GM19397 (cell line): ENCODE measurements at regions not wholly inside any gene's neighbourhood (a gene's known extent, or its start where the extent isn't known, plus 50 kb on each side); places are given as distances from the start of the nearest gene placed in this dataset.
A peak's percentile ranks its signal among the peaks of the same experiment; 100 is the strongest.
"Not testable (repeated sequence)": the region's sequence is repeated elsewhere in the genome, so short reads cannot be mapped to it uniquely, and the experiment has no call there.

Source experiments
- ATAC-seq: cut with Tn5 transposase; IDR thresholded peaks from one replicate; pipeline ENCODE4 v1.9.1; 2021; ENCODE audit warnings: mild to moderate bottlenecking, moderate library complexity; ENCODE audit not compliant: unreplicated experiment

DNA sequence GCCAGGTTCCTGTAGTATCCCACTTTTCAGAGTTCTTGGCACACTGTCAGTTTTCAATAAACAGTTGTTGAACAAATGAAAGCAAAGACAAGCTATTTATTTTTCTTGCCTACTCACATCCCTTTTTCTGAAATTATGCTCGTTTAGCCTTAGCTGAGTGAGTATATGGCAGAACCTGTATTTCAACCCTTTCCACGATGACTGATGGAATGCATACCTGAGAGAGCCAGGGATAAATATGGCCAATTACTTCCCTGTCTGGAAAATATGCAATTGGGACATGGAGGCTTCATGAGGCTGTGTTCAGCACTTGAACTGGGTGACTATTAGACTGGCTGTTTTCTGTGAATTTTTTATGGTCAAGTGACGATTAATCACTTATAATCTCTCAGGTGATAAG lies 144.5 kb upstream of the POT1 start:
- ATAC-seq: no peak

DNA sequence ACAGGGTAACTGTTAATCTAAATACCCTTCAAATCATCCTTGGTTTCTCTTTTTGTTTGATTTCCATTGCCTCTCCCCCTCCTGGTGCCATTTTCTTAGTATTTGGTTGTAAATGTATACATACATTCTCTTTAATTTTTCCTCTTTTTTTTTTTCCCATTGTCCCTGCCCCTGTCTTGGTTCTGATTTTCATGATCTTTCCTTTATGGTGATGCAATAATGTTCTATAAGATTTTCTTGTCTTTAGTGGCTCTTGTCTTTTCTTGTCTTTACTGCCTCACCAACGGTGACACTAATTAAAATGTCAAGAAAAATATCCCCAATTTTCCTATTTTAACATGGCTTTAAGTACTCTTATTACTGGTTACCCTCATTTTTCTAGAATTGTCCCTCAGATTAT lies 135.9 kb upstream of the POT1 start:
- ATAC-seq: no peak

DNA sequence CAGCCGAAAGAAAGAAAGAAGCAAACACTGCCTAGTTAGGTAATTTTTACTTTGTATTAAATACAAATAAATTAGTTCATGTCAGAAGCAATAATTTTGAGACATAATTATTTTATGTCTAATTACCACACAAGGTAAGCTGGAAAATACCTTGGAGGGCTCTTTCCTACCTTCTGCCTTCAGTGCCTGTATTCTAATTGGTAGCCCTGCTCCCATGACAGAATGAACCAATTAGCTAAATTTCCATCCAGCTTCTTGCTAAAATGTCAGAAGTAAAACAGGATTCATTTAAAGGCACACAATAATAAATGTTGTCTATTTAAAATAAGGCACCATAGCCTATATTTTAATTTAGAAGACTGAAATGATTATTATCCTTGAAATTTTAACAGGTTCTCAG lies 135.4 kb upstream of the POT1 start:
- ATAC-seq: no peak

DNA sequence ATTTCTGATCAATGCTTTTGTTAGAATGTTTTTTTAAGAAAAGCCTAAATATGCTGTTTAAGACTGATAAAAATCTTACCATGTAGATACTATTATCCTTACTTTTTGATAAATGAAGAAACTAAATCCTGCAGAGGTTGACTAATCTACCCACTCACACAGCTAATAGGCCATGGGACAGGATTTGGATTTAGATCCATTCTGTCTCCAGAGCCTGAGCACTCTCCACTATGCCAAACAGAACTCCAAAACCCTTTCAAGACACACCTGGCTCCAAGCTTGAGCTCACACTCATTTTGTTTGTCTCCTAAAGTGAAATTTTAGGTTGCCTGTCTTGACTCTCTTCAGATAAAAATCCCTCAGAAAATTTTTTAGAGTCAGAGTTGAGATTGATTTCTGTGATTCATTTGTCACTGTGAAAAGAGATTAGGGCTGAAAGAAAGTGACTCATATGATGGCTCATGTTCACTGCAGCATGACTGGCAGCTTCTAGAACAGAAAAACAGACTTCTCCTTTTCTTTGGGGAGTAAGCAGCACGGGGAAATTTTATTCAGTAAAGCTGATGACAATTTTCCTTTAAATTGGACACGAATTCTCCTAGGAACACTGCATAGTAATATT lies 132.3 kb upstream of the POT1 start:
- ATAC-seq: peak; percentile 72

DNA sequence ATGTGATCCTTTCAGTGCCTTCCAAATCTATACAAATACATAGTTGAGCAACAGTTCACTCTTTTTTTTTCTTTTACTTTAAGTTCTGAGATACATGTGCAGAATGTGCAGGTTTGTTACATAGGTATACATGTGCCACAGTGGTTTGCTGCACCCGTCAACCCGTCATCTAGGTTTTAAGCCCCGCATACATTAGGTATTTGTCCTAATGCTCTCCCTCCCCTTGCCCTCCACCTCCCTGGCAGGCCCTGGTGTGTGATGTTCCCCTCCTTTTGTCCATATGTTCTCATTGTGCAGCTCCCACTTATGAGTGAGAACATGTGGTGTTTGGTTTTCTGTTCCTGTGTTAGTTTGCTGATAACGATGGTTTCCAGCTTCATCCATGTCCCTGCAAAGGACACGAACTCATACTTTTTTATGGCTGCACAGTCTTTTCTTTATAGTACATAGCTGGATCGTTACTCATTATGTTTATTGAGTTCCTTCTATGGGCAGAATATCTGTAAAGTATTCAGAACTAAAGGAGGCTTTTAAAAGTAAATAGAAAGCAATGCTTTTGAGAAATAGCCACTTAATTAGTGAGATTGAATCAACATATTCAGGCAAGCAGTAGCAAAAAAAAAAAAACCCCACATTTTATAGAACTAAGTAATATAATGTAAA lies 131.6 kb upstream of the POT1 start:
- ATAC-seq: not testable (repeated sequence)

DNA sequence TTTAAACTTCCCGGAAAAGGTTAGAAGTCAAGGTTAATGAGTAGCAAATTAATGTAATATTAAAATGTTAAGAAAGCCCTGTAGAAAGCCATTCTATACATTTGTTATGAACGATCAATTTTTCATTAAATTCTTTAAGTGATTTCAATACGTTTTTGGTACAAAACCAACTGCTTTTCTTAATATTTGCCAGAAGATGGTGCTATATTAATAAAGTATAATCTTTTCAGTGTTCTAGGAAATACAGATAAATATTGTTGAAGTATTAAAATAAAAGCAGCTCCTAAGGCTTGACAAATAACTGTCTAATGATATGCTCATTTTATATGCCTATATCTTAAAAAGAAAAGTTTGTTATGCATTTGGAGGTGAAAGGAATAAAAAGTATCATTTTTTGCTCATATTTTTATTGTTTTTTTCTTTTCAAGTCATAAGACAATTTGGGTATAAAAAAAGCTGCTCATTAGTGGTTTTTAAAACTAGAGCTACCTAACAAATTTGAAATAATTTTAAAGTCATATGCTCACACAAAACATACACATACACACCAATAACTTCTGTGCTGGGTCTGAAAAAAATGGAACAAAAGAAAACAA lies 130.3 kb upstream of the POT1 start:
- no peak for ATAC-seq

DNA sequence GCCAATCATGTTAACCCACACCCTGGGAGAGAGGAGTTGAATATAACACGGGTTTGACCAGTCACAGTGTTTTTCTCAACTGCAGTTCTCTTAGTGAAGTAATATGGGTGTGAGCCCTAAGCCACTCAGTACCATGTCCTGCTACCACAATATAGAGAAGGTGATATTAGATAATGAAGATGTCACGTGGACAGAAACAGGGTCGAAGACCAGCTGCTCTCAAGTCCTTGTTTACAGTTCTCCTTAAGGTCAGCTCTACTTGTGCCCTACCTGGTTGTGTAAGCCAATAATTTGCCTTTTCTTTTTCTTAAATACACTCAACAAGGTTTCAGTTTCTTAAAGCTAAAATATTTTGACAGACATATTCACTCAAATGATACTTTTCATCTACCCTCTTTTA lies 128.3 kb upstream of the POT1 start:
- ATAC-seq: no peak

DNA sequence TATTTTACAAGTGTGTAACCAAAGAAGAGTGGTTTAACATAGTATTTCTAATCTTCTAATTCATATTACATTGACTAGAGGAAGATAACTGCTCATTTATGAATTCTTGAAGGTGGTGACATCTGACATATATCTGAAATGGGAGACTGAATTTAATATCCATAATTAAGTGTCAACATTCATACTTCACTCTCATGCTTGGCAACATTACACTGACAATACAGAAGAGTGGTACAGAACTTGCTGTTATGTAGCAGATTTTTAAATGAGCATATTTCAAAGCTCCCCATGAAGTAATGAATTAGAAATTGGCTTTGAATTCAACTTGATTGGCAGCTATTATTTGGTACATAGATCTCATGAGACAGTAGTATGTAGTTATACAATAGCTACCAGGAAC lies 125.8 kb upstream of the POT1 start:
- ATAC-seq: no peak

DNA sequence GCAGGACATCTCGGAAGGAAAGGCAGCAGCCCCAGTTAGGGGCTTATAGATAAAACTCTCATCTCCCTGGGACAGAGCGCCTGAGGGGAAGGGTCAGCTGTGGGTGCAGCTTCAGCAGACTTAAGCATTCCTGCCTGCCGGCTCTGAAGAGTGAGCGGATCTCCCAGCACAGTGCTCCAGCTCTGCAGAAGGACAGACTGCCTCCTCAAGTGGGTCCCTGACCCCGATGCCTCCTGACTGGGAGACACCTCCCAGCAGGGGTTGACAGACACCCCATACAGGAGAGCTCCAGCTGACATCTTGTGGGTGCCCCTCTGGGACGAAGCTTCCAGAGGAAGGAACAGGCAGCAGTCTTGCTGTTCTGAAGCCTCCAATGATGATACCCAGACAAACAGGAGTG lies 117.1 kb upstream of the POT1 start:
- ATAC-seq: no peak

DNA sequence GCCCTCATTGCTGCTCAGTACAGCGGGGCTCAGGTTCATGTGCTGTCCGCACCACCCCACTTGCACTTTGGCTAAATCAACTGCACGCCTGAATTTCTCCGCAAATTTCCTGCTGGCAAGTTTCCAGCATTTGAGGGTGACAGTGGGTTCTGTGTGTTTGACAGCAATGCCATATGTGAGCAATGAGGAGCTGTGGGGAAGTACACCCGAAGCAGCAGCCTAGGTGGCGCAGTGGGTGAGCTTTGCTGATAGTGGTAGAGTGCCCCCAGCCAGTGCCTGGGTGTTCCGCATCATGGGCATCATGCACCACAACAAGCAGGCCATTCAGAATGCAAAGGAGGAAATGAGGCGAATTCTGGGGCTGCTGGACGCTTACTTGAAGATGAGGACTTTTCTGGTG lies 103.9 kb upstream of the POT1 start:
- no peak for ATAC-seq

DNA sequence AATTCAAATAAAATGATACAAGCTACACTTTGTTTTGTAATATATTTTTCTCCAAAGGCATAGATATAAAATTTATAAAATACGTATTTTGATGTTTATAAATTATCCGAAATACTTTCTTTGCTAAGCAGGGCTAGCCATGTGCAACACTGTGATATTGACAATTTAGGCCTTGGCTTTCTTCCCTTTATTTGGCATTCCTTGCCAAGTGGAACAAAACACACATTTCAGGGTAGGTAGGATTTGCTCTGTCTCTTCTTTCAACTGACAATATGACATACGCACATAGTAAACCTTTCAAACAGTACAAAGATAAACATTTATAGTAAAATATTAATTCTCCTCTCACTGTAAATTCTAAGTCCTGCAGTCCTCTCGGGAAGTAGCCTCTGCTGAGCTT lies 103.3 kb upstream of the POT1 start:
- ATAC-seq: no peak

DNA sequence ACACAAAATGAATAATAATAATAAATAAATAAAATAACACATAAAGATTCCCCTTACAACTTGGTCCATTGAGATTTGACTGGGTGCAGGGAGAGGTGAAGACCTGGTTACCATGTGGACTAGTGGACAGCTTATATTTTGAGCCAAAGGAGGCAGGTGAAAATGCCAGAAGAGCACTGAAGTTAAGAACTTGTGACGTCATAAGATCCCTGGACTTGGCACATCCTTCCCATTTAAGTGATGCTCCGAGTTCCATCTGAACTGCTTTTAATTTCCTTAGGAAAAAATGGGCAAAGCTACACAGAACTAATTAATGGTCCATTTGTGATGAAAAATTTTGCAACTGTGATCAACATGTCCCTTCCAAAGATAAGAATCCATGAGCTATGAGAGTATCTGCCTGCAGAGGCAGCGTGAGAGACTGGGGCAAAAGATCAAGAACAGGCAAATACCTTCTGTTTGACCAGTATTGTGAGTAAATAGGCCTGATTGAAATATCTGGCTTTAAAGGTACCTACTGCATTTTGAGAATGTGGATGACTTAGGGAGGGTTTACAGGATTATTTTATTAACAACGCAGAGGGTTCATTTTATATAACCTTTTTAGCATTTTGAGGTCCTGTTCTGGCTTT lies 101.2 kb upstream of the POT1 start:
- no peak for ATAC-seq

DNA sequence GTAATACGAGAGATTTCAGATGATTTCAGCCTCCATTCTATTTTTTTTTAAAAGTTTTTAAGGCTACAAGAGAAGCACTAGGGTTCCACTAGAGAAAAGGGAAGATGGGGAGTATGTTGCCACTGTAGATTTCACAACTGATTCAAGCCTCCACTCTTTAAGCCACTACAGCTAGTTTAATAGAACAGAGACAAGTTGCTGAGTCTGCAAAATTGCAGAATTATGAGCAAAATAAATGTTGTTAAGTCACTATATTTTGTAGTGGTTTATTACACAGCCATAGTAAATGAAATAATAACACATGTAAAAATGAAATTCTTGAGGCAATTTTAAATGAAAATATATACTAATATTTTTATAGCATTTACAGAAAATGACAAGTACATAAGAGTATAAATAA lies 96.0 kb upstream of the POT1 start:
- ATAC-seq: no peak

DNA sequence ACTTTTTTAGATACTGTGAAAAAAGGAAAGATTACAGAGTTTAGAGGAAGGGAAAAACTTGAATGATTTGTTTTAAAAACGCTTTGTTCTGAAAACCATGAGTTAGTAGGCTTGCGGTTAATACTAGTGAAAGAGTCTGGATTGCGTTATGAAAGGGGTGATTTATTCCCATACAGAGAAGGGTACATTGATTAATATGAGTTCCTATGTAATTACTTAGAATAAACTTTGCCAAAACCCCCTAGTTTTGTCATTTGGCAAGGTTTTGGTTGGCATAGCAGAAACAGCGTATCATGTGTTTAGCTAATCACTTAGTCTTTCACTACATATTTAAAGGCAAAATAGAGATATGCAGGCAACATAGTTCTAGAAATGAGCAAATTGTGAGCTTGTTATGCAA lies 91.2 kb upstream of the POT1 start:
- no peak for ATAC-seq

DNA sequence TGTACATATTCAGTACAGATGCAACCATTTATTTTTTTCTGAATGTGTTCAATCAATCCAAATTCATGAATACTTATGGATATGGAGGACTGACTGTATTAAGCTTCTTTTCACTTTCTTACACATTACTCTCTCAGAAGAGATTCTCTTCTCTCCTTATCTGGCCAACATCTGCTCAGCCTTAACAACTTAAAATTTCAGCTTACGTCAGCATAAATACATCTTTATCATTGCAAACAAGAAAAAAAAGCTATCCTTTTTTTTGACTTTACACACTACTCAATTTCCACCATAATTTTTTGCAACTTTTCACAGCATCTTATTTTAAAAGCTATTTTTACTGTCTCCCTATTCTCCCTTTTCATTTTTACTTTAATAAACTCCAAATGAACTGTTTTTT lies 80.9 kb upstream of the POT1 start:
- ATAC-seq: no peak

DNA sequence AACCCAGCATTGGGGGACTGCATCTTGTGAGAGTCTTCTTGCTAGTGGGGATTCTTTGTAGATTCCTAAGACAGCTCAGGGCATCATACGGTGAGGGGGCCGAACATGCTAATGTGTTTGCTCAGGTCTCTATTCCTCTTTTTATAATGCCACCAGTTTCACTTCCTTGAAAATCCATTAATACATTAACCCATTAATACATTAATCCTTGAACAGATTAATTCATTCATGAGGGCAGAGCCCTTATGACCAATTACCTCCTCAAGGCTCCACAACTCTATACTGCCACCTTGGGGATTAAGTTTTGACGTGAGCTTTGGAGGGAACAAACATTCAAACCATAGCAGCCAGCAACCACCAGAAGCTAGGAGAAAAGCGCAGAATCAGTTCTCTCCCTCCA lies 67.2 kb upstream of the POT1 start:
- peak; percentile 82 for ATAC-seq

DNA sequence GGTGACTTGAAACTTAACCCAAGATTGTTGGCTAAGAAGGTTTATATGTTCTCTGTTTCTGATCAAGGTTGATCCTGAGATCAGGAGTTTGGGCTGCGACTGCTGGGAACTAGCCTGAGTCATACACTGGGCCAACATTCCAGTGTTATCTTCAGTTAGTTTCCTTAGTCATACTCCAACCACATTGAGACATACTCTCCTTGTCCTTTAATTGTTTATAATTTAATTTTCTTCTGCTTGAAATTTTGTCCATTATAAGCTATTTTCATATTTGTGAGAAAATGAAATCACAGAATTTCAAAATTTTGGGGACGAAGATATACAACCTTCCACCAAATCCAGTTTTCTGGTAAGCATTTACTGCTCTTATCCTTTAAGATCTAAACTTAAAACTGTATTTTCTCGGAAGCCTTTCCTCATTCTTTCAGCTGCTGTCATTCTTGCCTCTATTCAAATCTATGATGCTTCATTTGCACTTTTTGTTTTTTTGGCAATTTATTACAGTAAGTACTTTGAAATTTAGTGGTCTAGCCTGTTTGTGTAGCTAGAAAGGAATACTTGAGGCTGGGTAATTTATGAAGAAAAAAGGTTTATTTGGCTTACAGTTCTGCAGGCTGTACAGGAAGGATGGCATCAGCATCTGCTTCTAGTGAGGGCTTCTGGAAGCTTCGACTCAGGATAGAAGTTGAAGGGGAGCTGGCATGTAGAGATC lies 63.4 kb upstream of the POT1 start:
- ATAC-seq: no peak

DNA sequence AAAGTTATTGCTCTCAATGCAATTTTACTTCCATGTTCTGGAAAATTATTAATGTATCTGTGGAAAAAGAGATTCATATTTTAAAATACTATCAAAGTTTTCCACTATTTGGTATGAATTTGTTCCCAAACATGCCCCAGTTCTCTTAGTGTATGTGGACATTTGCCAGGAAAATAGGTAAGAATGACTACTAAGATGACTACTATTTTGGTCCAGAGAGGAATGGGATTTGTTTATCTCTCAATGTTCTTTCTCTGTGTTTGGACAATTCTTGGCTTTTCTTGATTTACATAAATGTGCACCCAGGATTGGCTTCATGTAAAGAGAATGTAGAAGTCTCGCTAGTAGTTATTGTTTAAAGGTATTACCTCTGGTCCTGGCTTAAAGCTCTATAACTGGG lies 60.3 kb upstream of the POT1 start:
- no peak for ATAC-seq
